ENCODE measurements at regions not wholly inside any gene's neighbourhood (a gene's known extent, or its start where the extent isn't known, plus 50 kb on each side); places are given as distances from the start of the nearest gene placed in this dataset.

DNA sequence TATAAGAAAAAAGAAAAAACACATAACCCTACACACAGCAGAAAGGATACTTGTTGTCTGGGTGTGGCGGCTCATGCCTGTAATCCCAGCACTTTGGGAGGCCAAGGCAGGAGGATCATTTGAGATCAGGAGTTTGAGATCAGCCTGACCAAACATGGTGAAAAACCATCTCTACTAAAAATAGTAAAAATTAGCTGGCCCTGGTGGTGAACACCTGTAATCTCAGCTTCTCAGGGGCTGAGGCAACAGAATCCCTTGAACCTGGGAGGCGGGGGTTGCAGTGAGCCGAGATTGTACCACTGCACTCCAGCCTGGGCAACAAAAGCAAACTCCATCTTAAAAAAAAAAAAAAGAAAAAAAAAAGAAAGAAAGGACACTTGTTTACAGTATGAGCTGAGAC, 147.6 kb upstream of the PITX1 start:
- TF ChIP-seq TAF1 (IDR thresholded peaks at IDR 0.05; ENCODE audit: borderline replicate concordance, insufficient read depth, low read length) (no peak), POLR2AphosphoS5 (IDR thresholded peaks at IDR 0.05; ENCODE audit: low read depth, low read length) (no peak)
